ENCODE measurements at regions not wholly inside any gene's neighbourhood (a gene's known extent, or its start where the extent isn't known, plus 50 kb on each side); places are given as distances from the start of the nearest gene placed in this dataset.

DNA sequence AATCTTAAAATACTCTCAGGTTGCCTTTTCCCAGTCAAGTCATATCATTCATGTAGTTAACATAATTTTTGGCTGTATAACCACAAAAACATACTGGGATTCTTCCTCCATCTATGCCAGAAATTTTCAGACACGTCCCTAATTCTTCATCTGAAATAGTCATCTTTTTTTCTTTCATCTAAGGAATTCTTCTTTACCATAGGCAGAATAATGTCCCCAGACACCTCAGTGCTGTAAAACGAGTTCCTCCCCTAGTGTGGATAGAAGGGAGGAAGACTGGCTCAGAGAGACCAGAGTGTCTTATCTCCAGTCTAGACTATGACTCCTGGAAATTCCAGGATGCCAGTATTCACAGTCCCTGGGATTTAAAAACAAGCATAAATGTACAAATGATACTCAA, 127.8 kb downstream of the MREG start:
- Histone ChIP-seq H3K27ac (ENCODE audit: low read depth, low read length) (no peak overlapping the region), H3K23ac (ENCODE audit: insufficient read length) (no peak overlapping the region), H2BK120ac (replicated peaks; ENCODE audit: low read depth, low read length) (no peak overlapping the region), H3K4me1 (replicated peaks in 1 of 4; ENCODE audit: control insufficient read depth in 3 of 4, insufficient read depth in 4 of 4, low read length in 3 of 4) (no peaks in the 10 kb centered on the region), H3K14ac (ENCODE audit: insufficient read length) (no peak overlapping the region), H3K4me2 (ENCODE audit: insufficient read depth in 1 of 2, low read depth in 2 of 2, low read length in 2 of 2) (no peak overlapping the region), H2BK15ac (ENCODE audit: low read length) (no peak overlapping the region), H3K4ac (replicated peaks; ENCODE audit: insufficient read length, low read depth, low read length) (no peak overlapping the region), H2BK20ac (ENCODE audit: low read length) (no peak overlapping the region), H2AFZ (ENCODE audit: low read length) (no peak overlapping the region), H4K91ac (replicated peaks; ENCODE audit: insufficient read length, low read length) (no peak overlapping the region), H3K79me2 (ENCODE audit: control insufficient read depth in 1 of 2, insufficient read depth in 2 of 2, low read length in 2 of 2) (no peaks in the 10 kb centered on the region), H4K5ac (ENCODE audit: insufficient read length, low read depth, low read length) (no peak overlapping the region), H3K27me3 (replicated peaks in 1 of 4; ENCODE audit: control insufficient read depth in 3 of 4, extremely low read depth in 1 of 4, insufficient read depth in 3 of 4, low read length in 3 of 4) (no peaks in the 10 kb centered on the region), H3K4me3 (ENCODE audit: extremely low read depth in 1 of 4, insufficient read depth in 2 of 4, low read depth in 3 of 4, low read length in 4 of 4) (no peak overlapping the region), H3K23me2 (ENCODE audit: low read depth, low read length) (no peaks in the 10 kb centered on the region), H3K9ac (replicated peaks in 1 of 4; ENCODE audit: extremely low read depth in 1 of 4, low read depth in 3 of 4, low read length in 3 of 4) (no peak overlapping the region), H2BK12ac (ENCODE audit: low read depth, low read length) (no peak overlapping the region), H3K9me3 (ENCODE audit: insufficient read depth in 2 of 2, low read depth in 1 of 2, low read length in 1 of 2) (no peaks in the 10 kb centered on the region), H3K36me3 (ENCODE audit: control insufficient read depth in 2 of 4, insufficient read depth in 4 of 4, low read length in 3 of 4) (no peaks in the 10 kb centered on the region), H4K8ac (ENCODE audit: extremely low read depth, insufficient read depth, low read length) (no peak overlapping the region), H2BK5ac (ENCODE audit: low read depth, low read length) (no peak overlapping the region), H4K20me1 (replicated peaks in 1 of 2; ENCODE audit: control insufficient read depth in 1 of 2, insufficient read depth in 2 of 2, low read length in 2 of 2) (no peaks in the 10 kb centered on the region), H3K79me1 (ENCODE audit: low read depth, low read length) (no peaks in the 10 kb centered on the region), H3K18ac (ENCODE audit: extremely low read depth, low read length) (no peak overlapping the region), H2AK5ac (ENCODE audit: low read depth, low read length) (no peak overlapping the region), H3K56ac (replicated peaks; ENCODE audit: insufficient read length, low read depth, low read length) (no peak overlapping the region)
- WGBS, 2 experiments (ENCODE audit: extremely low coverage in 1 of 2, insufficient coverage in 1 of 2, insufficient read length in 1 of 2, insufficient replicate concordance in 2 of 2, low coverage in 1 of 2, low lambda C conversion rate in 2 of 2, missing lambda C conversion rate in 1 of 2), result 78% methylated on average over 2 of the region's 2 CpGs; no CpG with 5 or more reads in 1 of the 2 experiments
- ChIA-PET CTCF (ENCODE audit: partially characterized antibody) (interaction anchor here (1.3 kb wide), 1 partner anchor 14 kb away, joined by 3 read pairs; no protein-coding TSS in a partner anchor), POLR2A (ENCODE audit: partially characterized antibody) (no interaction called here)
- FAIRE-seq (no peak), DNase-seq (ENCODE audit: low read depth in 1 of 2, low spot score in 2 of 2) (no peak)
- TF ChIP-seq FOSL1 (IDR thresholded peaks at IDR 0.05; ENCODE audit: insufficient read depth, low read depth, low read length) (no peak), KDM5A (IDR thresholded peaks at IDR 0.05; ENCODE audit: low read length) (no peak), SP1 (IDR thresholded peaks at IDR 0.05; ENCODE audit: low read depth, low read length) (no peak), YY1 (IDR thresholded peaks at IDR 0.05; ENCODE audit: low read depth, low read length) (no peak), CBX5 (IDR thresholded peaks at IDR 0.05; ENCODE audit: low read depth, low read length) (no peak), TEAD4 (IDR thresholded peaks at IDR 0.05; ENCODE audit: low read depth, low read length) (no peak), SP4 (IDR thresholded peaks at IDR 0.05; ENCODE audit: low read length) (no peak), TAF7 (optimal IDR thresholded peaks at IDR 0.05; ENCODE audit: borderline replicate concordance, low read depth, low read length) (no peak), SIN3A (conservative IDR thresholded peaks at IDR 0.05 in 1 of 2, IDR thresholded peaks at IDR 0.05 in 1 of 2; ENCODE audit: low read depth in 1 of 2, low read length in 2 of 2) (no peak), GTF2F1 (IDR thresholded peaks at IDR 0.05; ENCODE audit: borderline replicate concordance, low read depth, low read length) (no peak), SP2 (IDR thresholded peaks at IDR 0.05; ENCODE audit: low read length) (no peak)
- TF ChIP-seq, protein P1, sequence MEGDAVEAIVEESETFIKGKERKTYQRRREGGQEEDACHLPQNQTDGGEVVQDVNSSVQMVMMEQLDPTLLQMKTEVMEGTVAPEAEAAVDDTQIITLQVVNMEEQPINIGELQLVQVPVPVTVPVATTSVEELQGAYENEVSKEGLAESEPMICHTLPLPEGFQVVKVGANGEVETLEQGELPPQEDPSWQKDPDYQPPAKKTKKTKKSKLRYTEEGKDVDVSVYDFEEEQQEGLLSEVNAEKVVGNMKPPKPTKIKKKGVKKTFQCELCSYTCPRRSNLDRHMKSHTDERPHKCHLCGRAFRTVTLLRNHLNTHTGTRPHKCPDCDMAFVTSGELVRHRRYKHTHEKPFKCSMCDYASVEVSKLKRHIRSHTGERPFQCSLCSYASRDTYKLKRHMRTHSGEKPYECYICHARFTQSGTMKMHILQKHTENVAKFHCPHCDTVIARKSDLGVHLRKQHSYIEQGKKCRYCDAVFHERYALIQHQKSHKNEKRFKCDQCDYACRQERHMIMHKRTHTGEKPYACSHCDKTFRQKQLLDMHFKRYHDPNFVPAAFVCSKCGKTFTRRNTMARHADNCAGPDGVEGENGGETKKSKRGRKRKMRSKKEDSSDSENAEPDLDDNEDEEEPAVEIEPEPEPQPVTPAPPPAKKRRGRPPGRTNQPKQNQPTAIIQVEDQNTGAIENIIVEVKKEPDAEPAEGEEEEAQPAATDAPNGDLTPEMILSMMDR (IDR thresholded peaks at IDR 0.05; ENCODE audit: control extremely low read depth in 1 of 3, insufficient read depth in 1 of 3, low read depth in 1 of 3, low read length in 3 of 3), result no peak

Measured in H1 (cell line).